ENCODE measurements at regions not wholly inside any gene's neighbourhood (a gene's known extent, or its start where the extent isn't known, plus 50 kb on each side); places are given as distances from the start of the nearest gene placed in this dataset.

- no peak for DNase-seq (ENCODE audit: extremely low spot score, unreplicated experiment)
- H3K9me3 Mint-ChIP-seq (ENCODE audit: unreplicated experiment), result no peaks in the 10 kb centered on the region
- no peaks in the 10 kb centered on the region for H3K36me3 Mint-ChIP-seq (ENCODE audit: unreplicated experiment)
- peaks cover 7% of the 10 kb centered on the region for H3K27me3 Mint-ChIP-seq (ENCODE audit: unreplicated experiment)
- H3K27ac Mint-ChIP-seq (ENCODE audit: unreplicated experiment), result no peak overlapping the region
- H3K4me3 Mint-ChIP-seq (ENCODE audit: unreplicated experiment), result no peak overlapping the region
- H3K4me1 Mint-ChIP-seq (ENCODE audit: unreplicated experiment), result no peaks in the 10 kb centered on the region
- no peak for TF ChIP-seq CTCF (IDR thresholded peaks at IDR 0.05)
Observed at GRCh38 chr16:82396509-82396908, 226.5 kb upstream of the MPHOSPH6 start.

DNA sequence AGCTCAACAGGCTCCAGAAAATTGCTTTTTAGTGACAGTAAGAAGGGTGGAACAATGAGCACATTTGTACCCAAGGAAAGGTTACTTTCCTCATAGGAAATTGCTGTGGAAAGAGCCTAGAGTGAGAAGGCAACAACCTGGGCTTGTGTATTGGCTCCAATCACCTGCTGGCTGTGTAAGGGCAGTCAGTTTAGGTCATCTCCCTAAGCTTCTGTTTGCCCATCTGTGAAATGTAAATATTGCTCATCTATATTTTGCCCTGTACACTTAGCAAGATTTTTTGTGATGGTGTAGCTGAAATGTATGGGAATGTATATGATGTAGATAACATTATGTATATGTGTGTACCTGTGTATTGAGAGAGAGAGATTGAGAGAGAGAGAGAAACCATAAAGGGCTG lies 225.2 kb upstream of the MPHOSPH6 start:
- H3K4me1 Mint-ChIP-seq (ENCODE audit: unreplicated experiment), result no peaks in the 10 kb centered on the region
- no peak for DNase-seq (ENCODE audit: extremely low spot score, unreplicated experiment)
- H3K4me3 Mint-ChIP-seq (ENCODE audit: unreplicated experiment), result no peak overlapping the region
- peaks cover 9% of the 10 kb centered on the region for H3K27me3 Mint-ChIP-seq (ENCODE audit: unreplicated experiment)
- H3K9me3 Mint-ChIP-seq (ENCODE audit: unreplicated experiment), result no peaks in the 10 kb centered on the region
- H3K36me3 Mint-ChIP-seq (ENCODE audit: unreplicated experiment), result no peaks in the 10 kb centered on the region
- H3K27ac Mint-ChIP-seq (ENCODE audit: unreplicated experiment), result no peak overlapping the region
- no peak for TF ChIP-seq CTCF (IDR thresholded peaks at IDR 0.05)

- Mint-ChIP-seq H3K4me3 (ENCODE audit: unreplicated experiment) (no peak overlapping the region), H3K4me1 (ENCODE audit: unreplicated experiment) (no peaks in the 10 kb centered on the region), H3K36me3 (ENCODE audit: unreplicated experiment) (no peaks in the 10 kb centered on the region), H3K27me3 (ENCODE audit: unreplicated experiment) (peaks cover 9% of the 10 kb centered on the region), H3K27ac (ENCODE audit: unreplicated experiment) (no peak overlapping the region), H3K9me3 (ENCODE audit: unreplicated experiment) (no peaks in the 10 kb centered on the region)
- no peak for DNase-seq (ENCODE audit: extremely low spot score, unreplicated experiment)
- TF ChIP-seq CTCF (IDR thresholded peaks at IDR 0.05), result no peak
Observed at GRCh38 chr16:82391690-82392089, 221.7 kb upstream of the MPHOSPH6 start.

DNA sequence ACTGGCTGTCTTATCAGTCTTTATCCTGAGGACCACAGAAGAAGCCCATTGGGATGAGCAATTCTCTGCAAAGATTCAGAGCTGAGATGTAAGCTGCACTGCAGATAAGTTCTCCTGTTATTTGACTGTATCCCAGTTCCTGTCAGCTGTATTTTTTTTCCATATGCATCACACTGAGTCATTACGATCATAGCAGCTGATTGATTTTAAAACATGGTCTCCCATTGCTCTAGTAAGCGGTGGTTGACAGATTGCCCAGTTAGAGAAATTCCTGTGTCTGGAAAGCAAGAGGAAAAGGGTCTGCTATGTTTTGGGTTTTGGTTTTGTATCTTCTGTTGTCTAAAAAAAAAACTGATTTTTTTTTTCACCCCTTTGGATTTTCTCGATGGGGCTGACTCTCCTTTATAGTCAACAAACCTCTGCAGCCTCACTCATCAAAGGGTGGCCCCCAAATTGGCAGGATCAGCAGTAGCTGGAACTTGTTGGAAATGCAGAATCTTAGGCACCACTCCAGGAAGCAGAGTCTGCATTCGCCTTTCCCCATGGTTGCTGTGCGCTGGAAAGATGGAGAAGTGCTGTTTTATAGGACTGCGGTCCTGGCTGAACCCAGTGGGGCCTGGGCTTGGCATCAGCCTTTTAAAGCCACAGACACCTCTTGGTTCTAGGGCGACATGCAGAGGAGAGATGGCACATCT lies 220.1 kb upstream of the MPHOSPH6 start:
- Mint-ChIP-seq H3K9me3 (ENCODE audit: unreplicated experiment) (no peaks in the 10 kb centered on the region), H3K36me3 (ENCODE audit: unreplicated experiment) (no peaks in the 10 kb centered on the region), H3K4me3 (ENCODE audit: unreplicated experiment) (no peak overlapping the region), H3K27ac (ENCODE audit: unreplicated experiment) (no peak overlapping the region), H3K4me1 (ENCODE audit: unreplicated experiment) (no peaks in the 10 kb centered on the region), H3K27me3 (ENCODE audit: unreplicated experiment) (peaks cover 9% of the 10 kb centered on the region)
- TF ChIP-seq CTCF (IDR thresholded peaks at IDR 0.05), result no peak
- DNase-seq (ENCODE audit: extremely low spot score, unreplicated experiment), result no peak

DNA sequence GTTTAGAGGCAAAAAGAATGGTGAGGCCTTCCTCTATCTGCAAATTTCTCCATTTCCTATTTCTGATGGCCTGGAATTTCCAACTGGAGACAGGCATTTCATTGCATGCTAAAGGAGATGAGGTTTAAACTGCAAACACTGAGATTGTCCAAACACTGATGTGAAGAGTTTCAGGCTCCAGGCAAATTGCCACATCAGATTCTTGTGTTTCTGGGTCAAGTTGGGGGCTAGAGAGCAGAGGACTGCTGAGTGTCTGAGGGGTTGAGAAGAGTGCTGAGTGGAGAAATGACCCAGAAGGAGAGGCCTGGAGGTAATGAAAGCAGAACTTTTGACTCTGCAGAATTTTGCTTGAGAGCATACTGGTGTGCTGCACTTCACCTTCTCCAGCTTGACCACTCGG lies 216.7 kb upstream of the MPHOSPH6 start:
- Mint-ChIP-seq H3K4me3 (ENCODE audit: unreplicated experiment) (no peak overlapping the region), H3K36me3 (ENCODE audit: unreplicated experiment) (no peaks in the 10 kb centered on the region), H3K27ac (ENCODE audit: unreplicated experiment) (no peak overlapping the region), H3K27me3 (ENCODE audit: unreplicated experiment) (peaks cover 3% of the 10 kb centered on the region), H3K9me3 (ENCODE audit: unreplicated experiment) (no peaks in the 10 kb centered on the region), H3K4me1 (ENCODE audit: unreplicated experiment) (no peaks in the 10 kb centered on the region)
- TF ChIP-seq CTCF (IDR thresholded peaks at IDR 0.05), result no peak
- no peak for DNase-seq (ENCODE audit: extremely low spot score, unreplicated experiment)

Data from osteocyte (in vitro differentiated cells).